Body of pancreas (tissue), 4 donors: ENCODE measurements at regions not wholly inside any gene's neighbourhood (a gene's known extent, or its start where the extent isn't known, plus 50 kb on each side); places are given as distances from the start of the nearest gene placed in this dataset.

Experiments
- ATAC-seq: fragments of 150-250 bp; one replicate; pipeline ENCODE4 v1.9.1; 2016
- DNase-seq, 4 donors: peaks; one replicate each; pipeline ENCODE4 v3.0.0-alpha.2; 2019
- H3K27ac ChIP-seq, 4 donors: fragments of 200-600 bp; sonication (generic); 1 replicate in 3 of 4; 2 replicates in 1 of 4; pipeline versions ENCODE4 v1.5.1 to v1.6.1; 2016 to 2019; ENCODE audit warnings: mild to moderate bottlenecking in 1 of 4, mixed read lengths in 1 of 4, moderate library complexity in 1 of 4
- H3K27me3 ChIP-seq, 2 donors: fragments of 200-600 bp; sonication (generic); one replicate each; pipeline ENCODE4 v1.6.0; 2016; ENCODE audit warnings: mild to moderate bottlenecking in 1 of 2
- H3K36me3 ChIP-seq, 2 donors: fragments of 200-600 bp; sonication (generic); replicated peaks in 1 of 2; 2 replicates each; pipeline ENCODE4 v1.5.1; 2016; ENCODE audit warnings: low read depth in 2 of 2; ENCODE audit not compliant: insufficient read depth in 1 of 2
- H3K4me1 ChIP-seq: fragments of 200-600 bp; sonication (generic); one replicate; pipeline ENCODE4 v1.6.0; 2016
- H3K4me3 ChIP-seq, 2 donors: fragments of 200-600 bp; sonication (generic); 1 replicate in 1 of 2; 2 replicates in 1 of 2; pipeline ENCODE4 v1.5.1; 2016 to 2019
- H3K9me3 ChIP-seq, 3 donors: fragments of 200-600 bp; sonication (generic); 1 replicate in 2 of 3; 2 replicates in 1 of 3; pipeline ENCODE4 v1.5.1; 2016
- CTCF ChIP-seq, 7 experiments: fragments of 450-650 bp in 4 of 7; fragments of 200-600 bp in 3 of 7; sonication (generic) in 3 of 7; IDR thresholded peaks; one replicate each; pipeline ENCODE4 v1.5.1; 2016 to 2019; ENCODE audit warnings: antibody characterized with exemption in 7 of 7
- POLR2A ChIP-seq, 3 donors: fragments of 450-650 bp; IDR thresholded peaks; one replicate each; pipeline ENCODE4 v1.6.1; 2016; ENCODE audit warnings: antibody characterized with exemption in 3 of 3, mild to moderate bottlenecking in 2 of 3
- WGBS, 2 donors: methylation state at CpG; one replicate each; pipeline ENCODE4 v1.1.5; 2017; 5-methylcytosine and 5-hydroxymethylcytosine counted together
- intact Hi-C: fragments of 100-400 bp; cut with DNase I; formaldehyde crosslinking; loops from one replicate; pipeline ENCODE4 v1.15.1; 2023

GRCh38 chr4:188683571-188683970 is 544.3 kb downstream of the TRIML1 start:
- intact Hi-C loops, result no loop called here
- WGBS, 2 donors, result 54 to 58% methylated on average over 2 of the region's 2 CpGs

GRCh38 chr4:188688956-188689355 is 549.7 kb downstream of the TRIML1 start:
- no peaks in the 10 kb centered on the region for H3K27me3 ChIP-seq
- H3K9me3 ChIP-seq, result no peaks in the 10 kb centered on the region
- no peak overlapping the region for H3K27ac ChIP-seq
- intact Hi-C loops, result no loop called here
- no peak for DNase-seq
- ATAC-seq, result no peak
- no peaks in the 10 kb centered on the region for H3K36me3 ChIP-seq
- no peak for TF ChIP-seq CTCF (IDR thresholded peaks at IDR 0.05)
- TF ChIP-seq POLR2A (IDR thresholded peaks at IDR 0.05), result no peak
- WGBS, 2 donors, result 75 to 86% methylated on average over 2 of the region's 2 CpGs
- H3K4me3 ChIP-seq, result no peak overlapping the region
- H3K4me1 ChIP-seq, result no peaks in the 10 kb centered on the region

More at GRCh38 chr4:188683571-188683970, 544.3 kb downstream of the TRIML1 start:
- Histone ChIP-seq H3K4me1 (no peaks in the 10 kb centered on the region), H3K4me3 (no peak overlapping the region), H3K27me3 (no peaks in the 10 kb centered on the region), H3K27ac (no peak overlapping the region), H3K9me3 (no peaks in the 10 kb centered on the region), H3K36me3 (no peaks in the 10 kb centered on the region)
- TF ChIP-seq CTCF (IDR thresholded peaks at IDR 0.05), result no peak
- TF ChIP-seq POLR2A (IDR thresholded peaks at IDR 0.05), result no peak
- no peak for DNase-seq
- ATAC-seq, result no peak

- ATAC-seq (no peak), DNase-seq (no peak)
- 53 to 58% methylated on average over 4 of the region's 4 CpGs for WGBS, 2 donors
- no peak overlapping the region for H3K27ac ChIP-seq
- TF ChIP-seq CTCF (IDR thresholded peaks at IDR 0.05) (no peak), POLR2A (IDR thresholded peaks at IDR 0.05) (no peak)
- intact Hi-C loops, result no loop called here
- H3K9me3 ChIP-seq, result no peaks in the 10 kb centered on the region
- H3K4me3 ChIP-seq, result no peak overlapping the region
- H3K27me3 ChIP-seq, result no peaks in the 10 kb centered on the region
- H3K36me3 ChIP-seq, result no peaks in the 10 kb centered on the region
- no peaks in the 10 kb centered on the region for H3K4me1 ChIP-seq
Measured at GRCh38 chr4:188691811-188692210, 552.6 kb downstream of the TRIML1 start.

GRCh38 chr4:188695261-188695660 is 556.0 kb downstream of the TRIML1 start:
- H3K9me3 ChIP-seq, result no peaks in the 10 kb centered on the region
- H3K36me3 ChIP-seq, result no peaks in the 10 kb centered on the region
- no peak overlapping the region for H3K27ac ChIP-seq
- 52 to 59% methylated on average over 5 of the region's 5 CpGs for WGBS, 2 donors
- no peak for ATAC-seq
- DNase-seq, result no peak
- H3K4me1 ChIP-seq, result no peaks in the 10 kb centered on the region
- intact Hi-C loops, result no loop called here
- no peak overlapping the region for H3K4me3 ChIP-seq
- TF ChIP-seq CTCF (IDR thresholded peaks at IDR 0.05), result no peak
- TF ChIP-seq POLR2A (IDR thresholded peaks at IDR 0.05), result no peak
- H3K27me3 ChIP-seq, result no peaks in the 10 kb centered on the region

GRCh38 chr4:188697243-188697642 is 558.0 kb downstream of the TRIML1 start:
- no peaks in the 10 kb centered on the region for H3K9me3 ChIP-seq
- intact Hi-C loops, result no loop called here
- H3K27me3 ChIP-seq, result no peaks in the 10 kb centered on the region
- no peaks in the 10 kb centered on the region for H3K36me3 ChIP-seq
- ATAC-seq, result no peak
- no peak for DNase-seq
- H3K4me3 ChIP-seq, result no peak overlapping the region
- H3K4me1 ChIP-seq, result no peaks in the 10 kb centered on the region
- 41 to 55% methylated on average over 1 of the region's 1 CpG for WGBS, 2 donors
- H3K27ac ChIP-seq, result no peak overlapping the region
- no peak for TF ChIP-seq CTCF (IDR thresholded peaks at IDR 0.05)
- TF ChIP-seq POLR2A (IDR thresholded peaks at IDR 0.05), result no peak
